ENCODE measurements at regions not wholly inside any gene's neighbourhood (a gene's known extent, or its start where the extent isn't known, plus 50 kb on each side); places are given as distances from the start of the nearest gene placed in this dataset.

DNA sequence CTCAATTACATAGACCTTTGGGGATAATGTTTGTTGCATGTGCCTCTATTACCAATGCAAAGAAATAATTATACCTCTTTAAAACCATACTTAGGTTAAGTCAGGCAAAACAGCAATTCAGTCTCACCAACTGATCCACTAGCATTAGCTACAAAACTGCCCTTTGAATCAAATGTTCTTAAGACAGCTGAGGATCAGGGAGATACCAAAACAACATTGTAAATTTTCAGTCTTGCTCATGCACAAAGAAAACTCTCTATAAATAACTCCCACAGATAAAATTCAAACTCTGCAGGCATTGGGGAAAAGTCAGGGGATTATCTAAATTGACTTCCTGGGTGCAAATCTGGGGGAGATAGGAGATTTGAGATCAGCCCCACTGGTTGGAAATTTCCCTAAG, 100.9 kb upstream of the DPT start:
- Histone ChIP-seq H3K27me3 (ENCODE audit: insufficient read depth, poor library complexity, severe bottlenecking) (no peaks in the 10 kb centered on the region), H3K27ac (replicated peaks) (no peak overlapping the region), H3K4me3 (replicated peaks; ENCODE audit: insufficient read depth, low read length) (no peak overlapping the region)
- DNase-seq (ENCODE audit: low read depth in 1 of 2, low spot score in 1 of 2) = no peak
- no peak for TF ChIP-seq REST (IDR thresholded peaks at IDR 0.05; ENCODE audit: insufficient replicate concordance, low read depth)
- TF ChIP-seq GABPA (IDR thresholded peaks at IDR 0.05; ENCODE audit: low read depth) = no peak
- TF ChIP-seq POLR2AphosphoS5 (IDR thresholded peaks at IDR 0.05; ENCODE audit: low read depth) = no peak
- TF ChIP-seq, protein P1, sequence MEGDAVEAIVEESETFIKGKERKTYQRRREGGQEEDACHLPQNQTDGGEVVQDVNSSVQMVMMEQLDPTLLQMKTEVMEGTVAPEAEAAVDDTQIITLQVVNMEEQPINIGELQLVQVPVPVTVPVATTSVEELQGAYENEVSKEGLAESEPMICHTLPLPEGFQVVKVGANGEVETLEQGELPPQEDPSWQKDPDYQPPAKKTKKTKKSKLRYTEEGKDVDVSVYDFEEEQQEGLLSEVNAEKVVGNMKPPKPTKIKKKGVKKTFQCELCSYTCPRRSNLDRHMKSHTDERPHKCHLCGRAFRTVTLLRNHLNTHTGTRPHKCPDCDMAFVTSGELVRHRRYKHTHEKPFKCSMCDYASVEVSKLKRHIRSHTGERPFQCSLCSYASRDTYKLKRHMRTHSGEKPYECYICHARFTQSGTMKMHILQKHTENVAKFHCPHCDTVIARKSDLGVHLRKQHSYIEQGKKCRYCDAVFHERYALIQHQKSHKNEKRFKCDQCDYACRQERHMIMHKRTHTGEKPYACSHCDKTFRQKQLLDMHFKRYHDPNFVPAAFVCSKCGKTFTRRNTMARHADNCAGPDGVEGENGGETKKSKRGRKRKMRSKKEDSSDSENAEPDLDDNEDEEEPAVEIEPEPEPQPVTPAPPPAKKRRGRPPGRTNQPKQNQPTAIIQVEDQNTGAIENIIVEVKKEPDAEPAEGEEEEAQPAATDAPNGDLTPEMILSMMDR (IDR thresholded peaks at IDR 0.05; ENCODE audit: insufficient read depth, low read length) = no peak
- no peak for TF ChIP-seq SPI1 (IDR thresholded peaks at IDR 0.05; ENCODE audit: borderline replicate concordance, low read depth)

DNA sequence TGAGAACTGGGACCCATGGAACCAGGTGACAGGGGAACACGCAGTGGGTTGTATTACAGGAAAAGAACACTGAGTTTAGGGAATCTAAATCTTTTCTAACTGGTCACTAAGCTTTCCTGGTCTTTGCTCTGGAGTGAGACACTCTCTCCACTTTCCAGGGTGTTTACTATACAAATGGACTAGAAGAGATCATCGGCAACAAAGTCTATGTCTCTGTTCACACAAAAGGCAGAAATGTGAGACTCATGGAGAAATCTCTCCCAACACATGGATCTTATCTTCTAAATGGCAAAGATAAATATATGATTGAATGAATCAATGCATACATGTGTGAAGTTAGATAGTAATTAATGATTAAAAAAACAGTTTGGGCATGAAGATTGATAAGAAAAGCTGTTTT, 101.6 kb upstream of the DPT start:
- DNase-seq (ENCODE audit: low read depth in 1 of 2, low spot score in 1 of 2) = no peak
- no peak overlapping the region for H3K27ac ChIP-seq (replicated peaks)
- H3K4me3 ChIP-seq (replicated peaks; ENCODE audit: insufficient read depth, low read length) = no peak overlapping the region
- TF ChIP-seq, protein P1 (IDR thresholded peaks at IDR 0.05; ENCODE audit: insufficient read depth, low read length) = no peak
- TF ChIP-seq POLR2AphosphoS5 (IDR thresholded peaks at IDR 0.05; ENCODE audit: low read depth) (no peak), SPI1 (IDR thresholded peaks at IDR 0.05; ENCODE audit: borderline replicate concordance, low read depth) (no peak), REST (IDR thresholded peaks at IDR 0.05; ENCODE audit: insufficient replicate concordance, low read depth) (no peak), GABPA (IDR thresholded peaks at IDR 0.05; ENCODE audit: low read depth) (no peak)
- no peaks in the 10 kb centered on the region for H3K27me3 ChIP-seq (ENCODE audit: insufficient read depth, poor library complexity, severe bottlenecking)

- no peaks in the 10 kb centered on the region for H3K27me3 ChIP-seq (ENCODE audit: insufficient read depth, poor library complexity, severe bottlenecking)
- H3K4me3 ChIP-seq (replicated peaks; ENCODE audit: insufficient read depth, low read length) = no peak overlapping the region
- H3K27ac ChIP-seq (replicated peaks) = no peak overlapping the region
Measured at GRCh38 chr1:168832661-168833060, 103.7 kb upstream of the DPT start.

More at GRCh38 chr1:168832661-168833060, 103.7 kb upstream of the DPT start:
- no peak for DNase-seq (ENCODE audit: low read depth in 1 of 2, low spot score in 1 of 2)
- no peak for TF ChIP-seq GABPA (IDR thresholded peaks at IDR 0.05; ENCODE audit: low read depth)
- TF ChIP-seq SPI1 (IDR thresholded peaks at IDR 0.05; ENCODE audit: borderline replicate concordance, low read depth) = no peak
- TF ChIP-seq POLR2AphosphoS5 (IDR thresholded peaks at IDR 0.05; ENCODE audit: low read depth) = no peak
- no peak for TF ChIP-seq REST (IDR thresholded peaks at IDR 0.05; ENCODE audit: insufficient replicate concordance, low read depth)
- TF ChIP-seq, protein P1 (IDR thresholded peaks at IDR 0.05; ENCODE audit: insufficient read depth, low read length) = no peak
